SKM-1 (cell line): ENCODE measurements at regions not wholly inside any gene's neighbourhood (a gene's known extent, or its start where the extent isn't known, plus 50 kb on each side); places are given as distances from the start of the nearest gene placed in this dataset.
"Not testable (repeated sequence)": the region's sequence is repeated elsewhere in the genome, so short reads cannot be mapped to it uniquely, and the experiment has no call there.

Source experiments
- DNase-seq: peaks from one replicate; lab custom pipeline; 2025; ENCODE audit not compliant: unreplicated experiment; lab: John Stamatoyannopoulos, UW

DNA sequence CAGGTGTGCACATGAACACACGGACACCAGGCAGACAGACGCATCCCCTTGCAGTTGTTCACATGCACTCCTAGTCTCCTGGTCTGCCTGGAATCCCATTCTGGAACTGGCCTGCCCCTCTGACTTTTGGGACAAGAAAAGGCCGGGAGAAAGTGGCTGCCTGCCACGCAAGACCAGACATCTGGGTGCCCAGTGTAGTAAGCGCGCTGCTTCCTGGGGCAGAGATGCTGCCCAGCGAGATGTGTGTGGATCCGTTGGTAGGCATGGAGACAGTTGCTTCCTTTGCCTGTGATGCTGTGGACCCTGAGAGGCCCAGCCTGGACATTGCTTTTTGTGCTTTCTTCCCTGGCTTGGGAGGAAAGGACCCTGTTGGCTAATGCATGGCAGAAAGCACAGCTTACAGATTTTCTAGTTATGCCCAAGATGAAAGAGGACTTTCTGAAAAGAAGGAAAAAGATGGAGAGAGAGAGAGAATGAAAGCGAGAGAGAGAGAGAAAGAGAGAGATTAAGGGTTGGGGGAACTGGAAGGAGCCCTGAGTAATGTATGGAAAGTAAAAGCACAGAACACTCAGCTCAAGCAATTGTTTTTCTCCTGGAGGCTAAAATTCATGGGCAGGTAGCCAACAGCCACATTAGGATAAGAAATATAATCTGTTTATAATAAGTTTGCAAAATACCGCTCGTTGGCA is 235.3 kb downstream of the BCL2L11 start:
- DNase-seq, result not testable (repeated sequence)

DNA sequence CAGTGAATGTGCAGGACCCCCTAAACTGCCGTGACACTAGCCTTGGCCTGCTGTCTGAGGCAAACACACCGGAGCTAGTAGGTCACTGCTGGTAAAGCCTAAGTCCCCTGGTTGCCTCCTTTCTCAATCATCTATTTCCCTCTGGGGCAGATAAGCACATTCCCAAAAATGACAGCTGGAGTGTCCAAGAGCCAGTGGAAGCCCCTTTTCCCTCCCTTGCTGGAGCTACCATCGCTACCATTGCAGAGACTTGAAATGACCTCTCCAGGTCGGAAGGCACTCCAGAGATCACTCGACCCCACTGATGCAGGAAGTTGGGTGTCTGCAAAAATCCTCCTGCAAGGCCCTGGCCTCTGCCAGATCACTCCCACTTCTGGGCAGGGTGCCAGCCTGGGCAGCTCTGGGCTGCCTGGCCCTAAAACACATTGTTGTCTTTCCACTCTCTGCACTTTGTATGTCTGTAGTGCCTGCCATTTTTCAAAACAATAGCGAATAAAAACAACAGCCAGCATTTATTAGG is 235.9 kb downstream of the BCL2L11 start:
- DNase-seq, result not testable (repeated sequence)

DNA sequence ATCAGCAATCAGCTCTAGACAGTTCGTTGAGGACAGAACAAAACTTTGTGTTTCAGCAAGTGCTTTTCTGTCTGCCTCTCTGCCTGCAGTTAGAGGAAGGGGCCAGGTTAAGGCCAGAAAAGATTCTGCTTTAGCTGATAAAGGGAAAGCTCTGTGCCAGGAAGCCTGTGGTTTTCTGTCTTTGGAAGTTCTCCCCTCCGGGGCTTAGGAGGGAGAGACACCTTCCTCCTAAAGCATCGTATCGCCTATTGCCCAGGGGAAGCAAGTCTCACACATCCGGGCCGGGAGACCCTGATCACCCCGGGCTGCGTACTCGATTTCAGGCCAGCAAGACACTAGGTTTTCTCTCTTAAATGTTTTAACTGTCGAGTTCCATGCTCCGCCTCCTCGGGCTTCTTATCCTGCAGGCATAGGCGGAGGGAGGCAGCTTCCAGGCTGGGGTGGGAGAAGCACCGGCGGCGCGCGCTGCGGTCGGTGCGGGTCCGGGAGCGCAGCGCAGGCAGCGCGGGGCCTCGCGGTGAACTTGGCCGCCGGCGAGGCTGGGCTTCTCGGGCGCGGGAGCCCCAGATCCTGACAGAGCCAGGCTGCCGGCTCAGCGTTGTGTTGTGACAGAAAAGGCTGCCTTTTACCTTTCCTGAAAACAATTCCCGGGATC is 245.4 kb downstream of the BCL2L11 start:
- not testable (repeated sequence) for DNase-seq

DNA sequence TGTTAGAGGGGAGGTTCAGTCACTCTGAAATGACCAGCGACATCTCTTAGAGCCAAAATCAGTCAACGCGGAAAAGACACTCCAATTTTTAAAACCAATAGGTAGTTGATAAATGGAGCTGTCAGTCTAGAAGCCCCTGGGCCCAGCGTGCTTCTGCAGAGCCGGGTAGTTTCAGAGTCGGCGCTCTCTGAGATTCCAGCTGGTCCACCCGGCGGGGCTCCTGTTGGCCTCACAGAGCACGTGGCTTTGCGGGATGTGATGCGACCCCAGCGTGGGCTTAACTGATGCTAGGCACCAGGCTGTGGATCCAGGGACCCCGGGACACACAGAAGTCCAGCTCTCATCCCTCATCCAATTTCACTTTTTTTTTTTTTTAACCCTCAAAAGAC is 245.9 kb downstream of the BCL2L11 start:
- not testable (repeated sequence) for DNase-seq

DNA sequence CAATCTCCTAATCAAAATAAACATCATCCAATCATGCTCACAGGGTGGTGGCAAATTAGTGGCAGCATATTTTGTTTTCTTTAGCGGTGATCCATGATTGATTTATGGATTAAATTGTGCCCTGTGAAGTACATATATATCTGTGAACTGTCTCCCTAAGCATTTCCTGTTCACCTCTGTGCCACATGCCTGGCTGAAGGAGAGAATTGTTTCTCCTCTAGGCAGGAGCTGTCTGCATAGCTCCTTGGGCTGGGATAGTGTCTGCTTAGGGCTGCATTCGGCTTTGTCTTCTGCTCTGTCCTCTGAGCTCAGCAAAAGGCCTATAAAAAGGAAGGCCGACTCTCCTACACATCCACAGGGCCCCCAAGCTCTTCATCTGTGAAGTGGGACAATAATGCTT is 246.4 kb downstream of the BCL2L11 start:
- not testable (repeated sequence) for DNase-seq

DNA sequence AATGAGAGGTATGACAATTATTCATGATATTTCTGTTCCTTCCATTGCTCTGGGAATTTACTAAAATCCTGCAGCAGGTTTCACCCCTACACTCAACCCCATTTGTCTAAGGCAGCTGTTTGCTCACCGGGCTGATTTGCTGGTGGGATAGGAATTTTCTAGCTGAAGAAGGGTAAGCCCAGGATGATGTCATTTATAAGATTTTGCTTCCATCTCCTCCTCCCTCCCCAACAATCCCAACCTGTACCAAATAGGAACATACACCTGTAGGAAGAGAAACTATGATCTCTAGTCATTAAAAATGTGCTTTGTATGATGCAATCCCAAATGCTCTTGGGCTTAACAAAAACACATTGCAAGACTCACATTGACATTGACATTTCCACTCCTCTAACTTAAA is 247.2 kb downstream of the BCL2L11 start:
- DNase-seq, result not testable (repeated sequence)

DNA sequence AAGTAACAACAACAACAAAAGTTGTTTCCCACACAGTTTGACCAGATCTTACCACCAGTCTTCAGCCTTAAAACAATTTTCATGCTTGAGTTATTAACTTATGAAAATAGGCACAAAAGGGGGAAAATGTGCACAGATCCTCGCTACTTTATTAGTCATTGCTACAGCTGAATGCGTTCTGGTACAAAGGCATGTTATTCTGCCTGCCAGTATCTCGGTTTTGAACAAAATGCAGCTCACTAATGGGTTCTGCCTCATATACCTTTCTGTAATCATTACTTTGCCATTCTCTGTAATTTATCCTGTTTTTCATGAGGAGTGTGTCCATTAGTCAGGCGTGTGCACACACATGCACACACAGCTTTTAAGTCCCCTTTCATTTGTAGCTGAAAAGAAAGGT is 247.6 kb downstream of the BCL2L11 start:
- not testable (repeated sequence) for DNase-seq

DNA sequence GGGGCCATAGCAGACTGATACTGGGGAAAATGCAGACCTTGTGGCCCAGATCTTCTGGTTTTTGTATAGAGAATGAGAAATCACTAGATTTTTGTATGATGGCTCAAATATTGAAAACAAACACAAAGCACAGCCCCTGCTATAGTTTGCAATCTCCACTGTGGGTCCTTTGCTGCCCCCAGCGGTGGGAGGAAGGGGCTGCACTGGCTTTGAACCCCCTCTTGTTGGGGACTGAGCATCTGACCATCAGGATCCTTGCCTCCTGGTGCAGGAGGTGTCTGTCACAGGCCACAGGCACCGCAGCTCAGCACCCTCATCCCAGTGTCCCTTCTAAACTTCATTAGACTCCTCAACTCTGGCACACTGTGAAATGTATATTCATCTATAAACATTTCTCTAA is 252.3 kb downstream of the BCL2L11 start:
- not testable (repeated sequence) for DNase-seq

DNA sequence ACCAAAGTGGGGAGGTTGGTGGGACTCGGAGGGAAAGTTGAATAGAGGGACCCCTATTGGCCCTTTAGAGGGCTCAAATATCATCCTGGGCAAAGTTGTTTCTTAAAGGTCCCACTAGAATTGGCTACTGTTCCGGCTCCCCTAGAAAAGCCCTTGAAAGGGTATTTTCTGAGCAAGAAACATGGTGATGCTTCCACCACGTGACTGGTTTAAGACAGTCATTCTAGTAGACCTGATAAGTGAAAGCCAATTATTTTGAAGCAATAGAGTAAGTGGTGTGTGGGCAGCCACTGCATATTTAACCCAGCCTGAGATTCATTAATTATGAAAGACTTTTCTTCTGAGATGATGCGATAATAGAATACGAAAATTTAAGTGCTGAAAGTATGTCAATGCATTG is 253.3 kb downstream of the BCL2L11 start:
- not testable (repeated sequence) for DNase-seq

DNA sequence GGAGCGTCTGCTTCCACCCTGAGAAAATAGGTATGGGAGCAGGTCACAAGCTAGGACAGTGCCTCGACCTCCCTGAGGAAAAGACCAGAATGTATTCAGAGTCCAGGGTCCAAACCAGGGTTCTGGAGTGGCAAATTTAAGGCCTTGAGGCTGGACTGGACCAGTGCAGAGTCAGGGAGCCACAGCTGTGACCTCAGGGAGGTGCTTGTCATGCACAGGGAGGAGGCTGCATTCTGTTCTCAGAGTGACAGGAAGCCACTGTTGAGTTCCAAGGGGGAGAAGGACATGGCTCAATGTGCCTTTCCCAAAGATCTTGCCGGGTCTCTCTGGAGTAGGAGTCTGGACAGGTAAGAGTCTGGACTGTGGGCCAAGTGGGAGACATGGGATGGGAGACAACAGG is 254.0 kb downstream of the BCL2L11 start:
- not testable (repeated sequence) for DNase-seq

DNA sequence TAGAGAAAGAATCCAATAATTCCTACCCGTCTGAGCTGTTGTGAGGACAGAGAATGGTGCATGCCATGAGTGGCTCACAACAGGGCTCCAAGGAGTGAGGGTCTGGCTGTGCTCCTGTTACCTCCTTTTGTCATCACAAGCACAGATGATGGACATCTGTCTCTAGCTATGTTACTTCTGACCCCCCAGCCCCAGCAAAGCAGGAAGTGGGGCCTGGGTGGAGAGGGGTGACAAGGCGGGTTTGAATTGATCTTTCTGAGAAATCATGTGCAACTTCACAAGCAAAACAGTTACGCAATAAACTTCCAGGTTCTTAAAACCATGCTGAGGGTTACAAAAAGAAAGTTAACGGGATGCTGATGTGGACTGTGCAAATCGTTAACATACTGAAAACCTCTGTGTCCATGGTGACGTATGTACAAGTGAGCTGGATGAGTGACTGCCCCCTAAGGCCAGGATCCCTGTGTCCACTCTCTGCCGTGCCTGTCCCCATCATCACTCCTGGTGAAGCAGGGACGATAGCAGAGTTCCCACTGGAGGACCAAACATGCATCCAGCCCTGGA is 254.7 kb downstream of the BCL2L11 start:
- DNase-seq, result not testable (repeated sequence)

DNA sequence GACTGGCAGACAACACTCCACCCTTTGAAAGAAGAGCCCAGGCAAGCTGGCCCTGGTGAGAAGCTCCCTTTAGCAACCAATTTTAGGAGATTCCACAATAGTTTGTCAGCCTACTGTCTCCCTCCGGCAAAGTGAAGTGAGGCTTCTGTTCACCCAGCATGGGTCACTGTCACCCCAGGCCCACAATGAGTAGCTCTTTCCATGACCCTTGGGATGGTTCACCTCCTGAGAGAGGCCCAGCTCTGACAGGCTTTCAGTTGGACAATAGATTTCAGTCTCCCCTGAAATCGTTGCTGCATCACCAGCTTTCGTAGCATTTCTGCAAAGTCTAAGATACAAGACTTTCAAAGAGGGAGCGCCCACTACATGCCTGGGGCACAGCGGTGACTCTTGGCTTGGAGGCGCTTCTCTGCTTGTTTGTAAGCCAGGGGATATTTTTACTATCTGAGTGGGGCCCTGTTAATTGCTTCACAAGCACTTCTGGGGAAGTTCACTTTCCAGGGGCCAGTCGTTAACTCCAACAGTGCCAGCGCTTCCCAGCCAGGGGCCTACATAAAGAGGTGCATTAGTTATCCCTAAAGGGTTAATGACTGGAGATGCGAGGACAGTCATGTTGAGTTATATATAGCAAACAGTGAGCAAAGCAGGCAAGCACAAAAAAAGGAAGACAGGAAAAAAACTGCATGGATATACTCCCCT is 255.7 kb downstream of the BCL2L11 start:
- DNase-seq, result not testable (repeated sequence)

DNA sequence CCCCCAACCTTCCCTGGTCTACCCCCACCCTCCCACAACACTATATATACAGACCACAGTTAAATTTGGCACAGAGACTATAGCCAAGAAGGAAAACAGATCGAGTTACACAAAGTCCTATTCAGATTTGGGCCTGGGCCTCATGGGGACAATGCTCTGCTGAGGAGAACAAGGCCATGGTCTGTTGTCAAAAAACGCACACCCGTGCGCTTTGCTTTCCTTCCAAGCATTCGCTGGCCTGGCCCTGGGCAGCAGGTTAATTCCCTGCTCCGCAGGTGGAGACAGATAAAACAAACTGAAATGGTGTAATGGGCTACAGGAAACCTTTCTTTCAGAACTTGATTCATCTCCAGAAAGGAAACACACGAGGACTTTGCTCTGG is 256.2 kb downstream of the BCL2L11 start:
- DNase-seq, result not testable (repeated sequence)

DNA sequence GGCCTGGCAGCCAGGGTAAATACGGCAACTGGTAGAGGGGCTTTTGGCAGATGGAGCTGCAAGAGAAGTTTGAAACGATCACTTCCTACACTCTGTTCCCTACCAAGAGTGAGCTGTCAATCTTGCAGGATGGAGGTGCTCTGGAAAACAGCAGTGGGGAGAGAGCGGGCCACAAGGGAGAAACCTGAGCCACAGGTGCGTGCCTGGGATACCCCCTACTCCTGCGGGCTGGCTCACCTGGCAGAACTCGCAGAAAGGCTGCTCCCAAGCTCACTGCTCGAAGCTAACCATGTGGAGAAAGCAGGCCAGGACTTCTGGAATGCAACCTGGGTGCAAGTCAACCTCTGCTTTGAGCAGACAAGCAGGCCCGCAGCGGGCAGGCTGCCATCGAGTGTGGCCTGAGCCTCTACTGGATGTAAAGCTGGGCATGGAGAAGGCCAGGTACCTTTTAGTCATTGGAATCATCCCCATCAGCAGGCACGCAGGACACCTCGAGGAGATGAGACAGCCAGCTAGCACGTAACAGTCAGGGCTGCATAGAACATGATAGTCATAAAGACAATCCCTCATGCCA is 256.8 kb downstream of the BCL2L11 start:
- DNase-seq, result not testable (repeated sequence)

DNA sequence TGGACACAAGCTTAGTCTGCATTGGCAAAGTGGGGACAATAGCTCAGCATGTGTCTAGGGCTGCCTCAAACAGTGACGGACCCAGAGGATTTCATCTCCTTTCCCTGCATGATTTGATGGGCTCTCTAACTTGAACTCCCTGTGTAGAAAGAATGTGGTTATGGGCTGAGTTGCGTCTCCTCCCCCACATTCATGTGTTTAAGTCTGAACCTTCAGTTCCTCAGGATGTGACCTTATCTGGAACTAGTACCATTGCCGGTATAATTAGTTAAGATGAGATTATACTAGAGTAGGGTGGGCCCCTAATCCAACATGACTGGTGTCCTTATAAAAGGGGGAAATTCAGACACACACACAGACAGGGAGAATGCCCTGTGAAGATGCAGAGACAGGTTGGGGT is 257.6 kb downstream of the BCL2L11 start:
- not testable (repeated sequence) for DNase-seq

DNA sequence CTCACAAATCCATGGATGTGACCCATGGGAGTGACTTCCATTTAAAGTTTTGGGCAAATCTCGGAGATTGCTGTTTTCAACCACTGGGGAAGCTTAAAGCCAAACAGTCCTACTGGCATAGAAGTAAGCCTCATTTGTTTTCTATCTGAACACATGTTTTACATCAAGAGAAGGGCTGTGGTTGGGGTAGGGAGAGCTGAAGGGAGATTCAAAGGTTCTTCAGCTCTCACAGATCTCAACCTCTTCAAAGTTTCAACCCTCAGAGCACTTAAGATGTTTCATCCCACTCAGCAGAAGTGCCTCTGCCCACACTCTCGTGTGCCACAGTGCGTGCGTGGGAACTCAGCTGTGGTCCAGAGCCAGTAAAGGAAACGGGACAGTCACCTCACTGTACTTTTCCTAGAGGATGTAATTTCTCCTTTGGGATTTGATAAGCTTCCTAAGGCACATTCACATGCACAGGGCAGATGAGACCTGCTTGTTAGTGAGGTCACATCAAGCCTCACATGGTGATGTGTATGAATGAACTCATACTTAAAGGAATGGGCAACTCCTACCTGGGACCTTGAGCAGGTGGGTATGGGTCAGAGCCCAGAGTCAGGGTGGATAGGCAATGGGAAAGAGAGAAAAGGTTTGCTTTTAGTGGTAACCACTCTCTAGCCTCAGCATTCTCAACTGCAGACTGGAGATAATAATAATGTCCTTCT is 260.2 kb downstream of the BCL2L11 start:
- DNase-seq, result not testable (repeated sequence)

DNA sequence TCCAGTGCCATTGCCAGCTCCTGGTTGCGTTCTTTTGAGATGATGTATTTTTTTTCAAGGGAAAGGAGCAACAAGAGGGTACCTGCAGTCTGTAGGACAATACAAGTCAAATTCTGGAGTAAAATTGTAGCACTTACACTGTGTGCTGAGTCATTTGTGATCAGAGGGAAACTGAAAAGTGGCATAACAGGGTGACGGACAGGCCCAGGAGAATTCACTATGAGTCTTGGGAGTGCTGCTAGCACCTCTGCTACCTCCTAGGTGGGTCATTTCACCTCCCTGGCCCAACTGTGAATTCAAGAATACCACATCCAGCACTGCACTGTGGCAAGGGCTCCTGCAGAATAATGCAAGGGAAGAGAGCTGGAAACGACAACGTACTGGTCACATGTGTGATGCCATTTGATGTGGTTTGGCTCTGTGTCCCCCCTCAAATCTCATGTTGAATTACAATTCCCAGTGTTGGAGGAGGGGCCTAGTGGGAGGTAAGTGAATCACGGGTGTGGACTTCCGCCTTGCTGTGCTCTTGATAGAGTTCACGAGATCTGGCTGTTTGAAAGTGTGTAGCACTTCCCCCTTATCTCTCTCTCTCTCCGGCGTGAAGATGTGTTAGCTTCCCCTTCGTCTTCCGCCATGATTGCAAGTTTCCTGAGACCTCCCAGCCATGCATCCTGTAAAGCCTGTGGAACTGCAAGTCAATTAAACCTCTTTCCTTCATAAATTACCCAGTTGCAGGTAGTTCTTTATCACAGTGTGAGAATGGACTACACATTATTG is 261.0 kb downstream of the BCL2L11 start:
- DNase-seq, result not testable (repeated sequence)

DNA sequence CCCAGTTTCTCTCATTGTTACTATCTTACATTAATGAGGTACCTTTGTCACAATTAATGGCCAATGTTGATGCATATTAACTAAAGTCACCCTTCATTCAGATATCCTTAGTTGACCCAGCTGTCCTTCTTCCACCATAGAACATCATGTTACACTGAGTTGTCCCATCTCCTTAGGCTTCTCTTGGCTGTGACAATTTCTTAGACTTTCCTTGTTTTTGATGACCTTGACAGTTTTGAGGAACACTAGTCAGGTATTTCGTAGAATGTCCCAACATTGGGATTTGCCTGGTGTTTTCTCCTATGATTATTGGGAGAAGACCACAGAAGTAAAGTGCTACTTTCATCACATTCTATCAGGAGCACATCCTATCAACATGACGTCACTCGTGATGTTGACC is 261.8 kb downstream of the BCL2L11 start:
- DNase-seq, result not testable (repeated sequence)

DNA sequence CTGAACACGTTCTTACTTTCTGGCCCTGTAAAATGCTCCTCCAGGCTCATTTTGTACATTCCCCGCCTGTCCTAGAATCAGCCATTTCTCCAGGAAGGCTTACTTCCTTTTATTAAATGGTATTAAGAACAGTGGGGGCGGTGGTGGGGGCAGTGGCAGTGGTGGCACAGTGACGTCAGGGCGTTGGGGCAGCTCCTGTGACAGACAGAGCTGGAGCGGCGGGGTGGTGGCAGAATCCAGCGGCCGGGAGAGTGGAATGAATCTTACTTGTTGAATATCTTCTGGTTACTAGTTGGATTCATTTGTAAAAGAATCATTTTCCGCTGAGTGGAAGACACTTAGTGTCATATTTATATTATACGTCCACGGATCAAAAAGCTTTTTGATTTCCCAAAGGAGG is 262.6 kb downstream of the BCL2L11 start:
- not testable (repeated sequence) for DNase-seq
